GM12892 (cell line): ENCODE measurements at regions not wholly inside any gene's neighbourhood (a gene's known extent, or its start where the extent isn't known, plus 50 kb on each side); places are given as distances from the start of the nearest gene placed in this dataset.

Source experiments
- POLR2A ChIP-seq: IDR thresholded peaks from 2 replicates; pipeline ENCODE4 v1.6.1; 2011; ENCODE audit warnings: low read depth, low read length, control low read depth
- POLR2AphosphoS5 ChIP-seq: IDR thresholded peaks from 2 replicates; pipeline ENCODE4 v1.6.1; 2011; ENCODE audit warnings: low read depth, low read length, control low read depth

- TF ChIP-seq POLR2A (no peak), POLR2AphosphoS5 (no peak)
These were observed 347.8 kb downstream of the MN1 start for GRCh38 chr22:27453725-27454124.
